ENCODE measurements at regions not wholly inside any gene's neighbourhood (a gene's known extent, or its start where the extent isn't known, plus 50 kb on each side); places are given as distances from the start of the nearest gene placed in this dataset.
A peak's percentile ranks its signal among the peaks of the same experiment; 100 is the strongest.

DNA sequence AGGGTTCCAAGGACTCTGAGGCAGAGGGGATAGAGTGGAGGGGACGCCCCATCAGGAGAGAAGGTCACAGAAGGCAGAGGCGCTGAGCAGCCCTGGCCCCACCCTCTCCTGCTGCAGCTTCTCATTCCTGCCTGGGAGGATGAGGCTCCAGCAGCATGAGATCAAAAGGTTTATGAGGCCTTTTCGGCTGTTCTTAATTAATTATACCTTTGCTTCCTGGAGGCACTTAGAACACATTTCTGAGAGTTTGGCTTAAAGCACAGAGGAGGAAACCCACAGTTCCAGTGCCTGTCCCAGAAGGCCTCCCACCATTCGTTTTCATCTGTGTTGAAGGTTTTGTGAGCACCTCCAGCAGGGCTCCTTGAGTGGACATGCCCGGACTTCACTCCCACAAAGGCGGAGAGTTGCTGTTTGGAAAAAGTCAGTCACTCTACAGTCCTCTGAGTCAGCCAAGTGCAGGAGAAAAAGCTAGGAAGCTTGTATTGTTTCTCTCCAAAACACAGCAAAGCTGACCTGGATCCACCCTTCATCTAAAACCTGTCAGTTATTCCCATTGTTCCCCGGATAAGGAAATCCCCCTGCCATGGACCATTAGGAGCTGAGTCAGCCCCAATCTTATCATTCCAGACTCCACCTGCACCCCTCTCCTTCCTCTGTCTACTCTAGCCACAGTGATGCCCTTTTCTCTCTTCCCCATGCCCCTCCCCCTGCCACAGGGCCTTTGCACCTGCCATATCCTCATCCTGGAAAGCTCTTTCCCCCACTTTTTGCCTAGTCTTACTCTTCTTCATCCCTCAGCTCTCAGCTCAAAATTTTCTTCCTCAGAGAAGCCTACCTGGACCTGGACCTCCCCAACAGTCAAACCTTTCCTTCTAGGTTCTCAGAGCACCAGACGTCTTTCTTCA is 276.8 kb downstream of the FBXW7 start:
- Mint-ChIP-seq H3K4me1 (ENCODE audit: low read depth, unreplicated experiment) (peaks cover 16% of the 10 kb centered on the region), H3K4me3 (ENCODE audit: unreplicated experiment) (no peak overlapping the region), H3K27ac (ENCODE audit: unreplicated experiment) (no peak overlapping the region), H3K36me3 (ENCODE audit: insufficient read depth, unreplicated experiment) (peaks cover 8% of the 10 kb centered on the region), H3K27me3 (ENCODE audit: insufficient read depth, unreplicated experiment) (no peaks in the 10 kb centered on the region), H3K9me3 (ENCODE audit: unreplicated experiment) (peaks cover 25% of the 10 kb centered on the region)
- Histone ChIP-seq H3K4me3 (ENCODE audit: low read depth, low read length) (no peak overlapping the region), H3K36me3 (ENCODE audit: control insufficient read depth, insufficient read depth, low read length) (no peaks in the 10 kb centered on the region), H3K27me3 (replicated peaks; ENCODE audit: control insufficient read depth, insufficient read depth, low read length) (no peaks in the 10 kb centered on the region), H3K4me1 (peaks cover 8% of the 10 kb centered on the region; the same call in 1 of the 2 replicates), H3K9me3 (no peaks in the 10 kb centered on the region)
- TF ChIP-seq, protein P1, sequence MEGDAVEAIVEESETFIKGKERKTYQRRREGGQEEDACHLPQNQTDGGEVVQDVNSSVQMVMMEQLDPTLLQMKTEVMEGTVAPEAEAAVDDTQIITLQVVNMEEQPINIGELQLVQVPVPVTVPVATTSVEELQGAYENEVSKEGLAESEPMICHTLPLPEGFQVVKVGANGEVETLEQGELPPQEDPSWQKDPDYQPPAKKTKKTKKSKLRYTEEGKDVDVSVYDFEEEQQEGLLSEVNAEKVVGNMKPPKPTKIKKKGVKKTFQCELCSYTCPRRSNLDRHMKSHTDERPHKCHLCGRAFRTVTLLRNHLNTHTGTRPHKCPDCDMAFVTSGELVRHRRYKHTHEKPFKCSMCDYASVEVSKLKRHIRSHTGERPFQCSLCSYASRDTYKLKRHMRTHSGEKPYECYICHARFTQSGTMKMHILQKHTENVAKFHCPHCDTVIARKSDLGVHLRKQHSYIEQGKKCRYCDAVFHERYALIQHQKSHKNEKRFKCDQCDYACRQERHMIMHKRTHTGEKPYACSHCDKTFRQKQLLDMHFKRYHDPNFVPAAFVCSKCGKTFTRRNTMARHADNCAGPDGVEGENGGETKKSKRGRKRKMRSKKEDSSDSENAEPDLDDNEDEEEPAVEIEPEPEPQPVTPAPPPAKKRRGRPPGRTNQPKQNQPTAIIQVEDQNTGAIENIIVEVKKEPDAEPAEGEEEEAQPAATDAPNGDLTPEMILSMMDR (IDR thresholded peaks at IDR 0.05; ENCODE audit: insufficient read depth in 1 of 2, low read depth in 1 of 2, low read length in 1 of 2, severe bottlenecking in 1 of 2, unreplicated experiment in 1 of 2), result no peak
- POLR2A ChIA-PET, result no interaction called here
- DNase-seq, result no peak
- no TSS peak for BruUV-seq (replicated peaks)
- intact Hi-C loops (cut with micrococcal nuclease; ENCODE audit: unreplicated experiment), result no loop called here
- CTCF ChIA-PET, result no interaction called here

DNA sequence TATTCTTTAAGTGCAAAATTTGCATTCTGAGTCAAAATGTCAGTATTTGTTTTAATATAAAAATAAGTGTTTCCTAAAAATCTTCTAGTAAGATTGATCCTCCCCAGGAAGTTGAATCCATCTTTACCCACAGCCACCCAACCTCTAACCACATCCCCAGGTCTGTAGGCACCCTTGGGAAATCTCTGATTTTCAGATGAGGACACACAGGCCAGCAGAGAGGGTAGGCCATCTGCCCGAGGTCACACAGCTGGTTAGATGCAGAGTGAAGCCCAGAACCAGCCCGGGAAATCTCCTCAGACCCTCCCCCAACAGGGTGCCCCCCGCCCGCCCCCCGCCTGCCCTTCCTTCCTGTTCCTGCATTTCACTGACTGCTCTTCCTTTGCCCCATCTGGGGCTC is 277.5 kb downstream of the FBXW7 start:
- H3K9me3 Mint-ChIP-seq (ENCODE audit: unreplicated experiment), result peaks cover 25% of the 10 kb centered on the region
- H3K36me3 ChIP-seq (ENCODE audit: control insufficient read depth, insufficient read depth, low read length), result no peaks in the 10 kb centered on the region
- DNase-seq, result no peak
- H3K4me3 ChIP-seq (ENCODE audit: low read depth, low read length), result no peak overlapping the region
- H3K27me3 ChIP-seq (replicated peaks; ENCODE audit: control insufficient read depth, insufficient read depth, low read length), result no peaks in the 10 kb centered on the region
- intact Hi-C loops (cut with micrococcal nuclease; ENCODE audit: unreplicated experiment), result no loop called here
- ChIA-PET CTCF (no interaction called here), POLR2A (interaction anchor here (0.5 kb wide), 1 partner anchor 48 kb away, joined by 8 read pairs; no protein-coding TSS in a partner anchor)
- H3K36me3 Mint-ChIP-seq (ENCODE audit: insufficient read depth, unreplicated experiment), result peaks cover 8% of the 10 kb centered on the region
- H3K4me3 Mint-ChIP-seq (ENCODE audit: unreplicated experiment), result no peak overlapping the region
- H3K9me3 ChIP-seq, result no peaks in the 10 kb centered on the region
- peaks cover 13% of the 10 kb centered on the region for H3K4me1 Mint-ChIP-seq (ENCODE audit: low read depth, unreplicated experiment)
- peaks cover 8% of the 10 kb centered on the region; the same call in 1 of the 2 replicates for H3K4me1 ChIP-seq
- no peaks in the 10 kb centered on the region for H3K27me3 Mint-ChIP-seq (ENCODE audit: insufficient read depth, unreplicated experiment)
- TF ChIP-seq, protein P1 (IDR thresholded peaks at IDR 0.05; ENCODE audit: insufficient read depth in 1 of 2, low read depth in 1 of 2, low read length in 1 of 2, severe bottlenecking in 1 of 2, unreplicated experiment in 1 of 2), result no peak
- no TSS peak for BruUV-seq (replicated peaks)
- H3K27ac Mint-ChIP-seq (ENCODE audit: unreplicated experiment), result no peak overlapping the region

DNA sequence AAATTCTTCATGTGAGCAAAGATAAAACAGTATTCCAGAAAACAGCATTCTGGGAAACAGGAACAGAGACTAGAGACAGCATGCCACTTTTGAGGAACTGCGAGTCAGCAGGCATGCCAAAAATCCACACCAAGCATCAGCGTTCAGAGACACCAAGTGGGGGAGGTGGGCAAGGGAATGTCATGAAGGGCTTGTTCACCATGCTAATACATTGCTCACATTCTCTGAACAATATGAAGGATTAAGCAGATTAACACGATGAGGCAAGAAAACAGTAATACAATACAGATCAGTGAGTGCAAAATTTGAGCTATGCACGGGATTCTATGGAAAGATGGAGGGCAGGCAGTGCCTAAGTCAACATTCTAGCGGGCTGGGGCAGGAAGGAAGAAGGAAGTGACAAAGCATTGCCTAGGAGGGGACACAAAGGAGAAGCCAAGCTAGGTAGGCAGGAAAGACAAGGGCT is 278.3 kb downstream of the FBXW7 start:
- Mint-ChIP-seq H3K4me3 (ENCODE audit: unreplicated experiment) (no peak overlapping the region), H3K27me3 (ENCODE audit: insufficient read depth, unreplicated experiment) (no peaks in the 10 kb centered on the region), H3K4me1 (ENCODE audit: low read depth, unreplicated experiment) (peaks cover 13% of the 10 kb centered on the region), H3K27ac (ENCODE audit: unreplicated experiment) (no peak overlapping the region), H3K9me3 (ENCODE audit: unreplicated experiment) (peaks cover 25% of the 10 kb centered on the region), H3K36me3 (ENCODE audit: insufficient read depth, unreplicated experiment) (peaks cover 8% of the 10 kb centered on the region)
- Histone ChIP-seq H3K4me3 (ENCODE audit: low read depth, low read length) (no peak overlapping the region), H3K27me3 (replicated peaks; ENCODE audit: control insufficient read depth, insufficient read depth, low read length) (no peaks in the 10 kb centered on the region), H3K36me3 (ENCODE audit: control insufficient read depth, insufficient read depth, low read length) (no peaks in the 10 kb centered on the region), H3K9me3 (no peaks in the 10 kb centered on the region), H3K4me1 (peaks cover 8% of the 10 kb centered on the region; the same call in 1 of the 2 replicates)
- CTCF ChIA-PET, result no interaction called here
- BruUV-seq (replicated peaks), result no TSS peak
- POLR2A ChIA-PET, result interaction anchor here (0.5 kb wide), 1 partner anchor 48 kb away, joined by 8 read pairs; no protein-coding TSS in a partner anchor
- TF ChIP-seq, protein P1 (IDR thresholded peaks at IDR 0.05; ENCODE audit: insufficient read depth in 1 of 2, low read depth in 1 of 2, low read length in 1 of 2, severe bottlenecking in 1 of 2, unreplicated experiment in 1 of 2), result no peak
- DNase-seq, result peak; percentile 29 to 41
- intact Hi-C loops (cut with micrococcal nuclease; ENCODE audit: unreplicated experiment), result no loop called here

Measured in Caco-2 (cell line).